GM19452 (cell line): ENCODE measurements at regions not wholly inside any gene's neighbourhood (a gene's known extent, or its start where the extent isn't known, plus 50 kb on each side); places are given as distances from the start of the nearest gene placed in this dataset.

Experiments
- ATAC-seq: cut with Tn5 transposase; IDR thresholded peaks from one replicate; pipeline ENCODE4 v1.9.1; 2021; ENCODE audit not compliant: unreplicated experiment

DNA sequence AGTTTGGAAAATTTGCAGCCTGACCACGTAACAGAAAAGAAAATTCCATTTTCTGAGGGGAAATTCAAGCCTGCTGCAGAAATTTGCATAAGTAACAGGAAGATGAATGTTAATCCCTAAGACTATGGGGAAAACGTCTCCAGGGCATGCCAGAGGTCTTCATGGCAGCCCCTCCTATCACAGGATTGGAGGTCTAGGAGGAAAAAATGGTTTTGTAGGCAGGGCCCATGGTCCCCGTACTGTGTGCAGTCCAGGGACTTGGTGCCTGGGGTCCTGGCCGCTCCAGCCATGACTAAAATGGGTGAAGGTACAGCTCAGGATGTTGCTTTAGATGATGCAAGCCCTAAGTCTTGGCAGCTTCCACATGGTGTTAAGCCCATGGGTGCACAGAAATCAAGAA is 437.3 kb upstream of the SEMA3A start:
- ATAC-seq, result no peak

DNA sequence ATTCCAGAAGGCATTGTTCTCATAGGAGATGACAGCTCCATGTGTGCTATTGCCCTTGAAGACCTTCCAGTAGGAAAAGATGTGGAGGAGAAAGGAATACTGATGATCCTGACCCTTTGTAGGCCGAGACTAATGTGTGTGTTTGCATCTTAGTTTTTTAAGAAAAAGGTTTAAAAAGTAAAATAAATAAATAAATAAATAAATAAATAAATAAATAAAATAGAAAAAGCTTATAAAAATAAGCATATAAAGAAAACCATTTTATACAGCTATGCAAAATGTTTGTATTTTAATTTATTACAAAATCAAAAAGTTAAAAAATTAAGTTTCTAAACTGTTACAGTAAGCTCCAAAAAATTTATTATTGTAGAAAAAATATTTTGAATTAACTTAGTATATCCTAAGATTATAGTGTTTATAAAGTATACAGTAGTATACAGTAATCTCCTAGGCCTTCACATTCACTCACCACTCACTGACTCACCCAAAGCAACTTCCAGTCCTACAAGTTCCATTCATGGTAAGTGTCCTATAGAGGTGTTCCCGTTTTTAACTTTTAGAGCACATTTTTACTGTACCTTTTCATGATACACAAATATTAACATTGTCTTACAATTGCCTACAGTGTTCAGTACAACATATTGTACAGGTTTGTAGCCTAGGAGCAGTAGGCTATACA is 435.2 kb upstream of the SEMA3A start:
- no peak for ATAC-seq

DNA sequence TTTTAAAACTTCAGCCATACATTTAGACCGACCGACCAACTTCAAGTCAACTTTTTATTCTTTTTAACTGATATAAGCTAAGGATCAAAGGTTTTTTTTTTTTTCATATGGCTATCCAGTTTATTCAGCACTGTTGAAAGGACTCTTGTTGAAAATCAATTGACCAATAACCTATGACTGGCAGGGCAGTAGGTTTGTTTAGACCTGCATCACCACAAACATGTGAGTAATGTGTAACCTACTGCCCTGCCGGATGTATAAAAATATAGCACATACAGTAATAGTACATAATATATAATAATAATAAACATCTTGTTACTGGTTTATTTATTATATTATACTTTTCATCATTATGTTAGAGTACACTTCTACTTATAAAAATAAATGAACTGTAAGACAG is 434.6 kb upstream of the SEMA3A start:
- no peak for ATAC-seq

DNA sequence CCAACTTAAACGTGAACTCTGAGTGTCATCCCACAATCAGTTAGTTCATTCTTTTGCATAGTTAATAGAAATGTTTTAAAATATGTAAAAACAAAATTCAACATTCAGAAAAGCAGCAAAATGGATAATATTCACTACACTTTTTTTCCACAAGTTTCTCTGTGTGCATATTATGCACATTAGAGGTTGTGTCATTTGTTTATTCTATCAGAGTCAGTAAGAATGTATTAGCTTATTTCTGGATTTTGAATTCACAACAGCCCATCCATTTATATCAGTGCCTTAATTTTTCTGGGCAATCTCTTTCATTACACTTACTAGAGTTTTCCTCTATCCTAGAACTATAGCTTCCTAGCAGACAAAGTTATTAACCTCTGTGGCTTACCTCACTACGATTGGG is 432.7 kb upstream of the SEMA3A start:
- no peak for ATAC-seq

DNA sequence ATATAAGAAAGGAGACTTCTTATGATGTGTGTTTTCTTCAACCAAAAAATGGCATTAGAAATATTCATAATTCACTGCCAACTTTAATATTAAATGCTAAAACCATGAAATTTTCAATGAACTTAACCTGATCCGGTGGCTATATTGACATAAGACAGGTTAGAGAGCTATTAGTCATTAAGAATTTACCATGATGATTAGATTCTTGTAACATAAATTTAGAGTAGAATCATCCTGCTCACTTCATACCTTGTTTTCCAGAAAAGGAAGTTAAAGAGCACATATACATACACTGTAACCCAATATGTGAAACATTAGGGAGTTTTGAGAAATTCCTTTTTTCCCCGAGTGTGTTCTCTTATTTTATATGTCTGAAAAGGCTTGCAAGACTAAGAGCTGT is 430.3 kb upstream of the SEMA3A start:
- no peak for ATAC-seq

DNA sequence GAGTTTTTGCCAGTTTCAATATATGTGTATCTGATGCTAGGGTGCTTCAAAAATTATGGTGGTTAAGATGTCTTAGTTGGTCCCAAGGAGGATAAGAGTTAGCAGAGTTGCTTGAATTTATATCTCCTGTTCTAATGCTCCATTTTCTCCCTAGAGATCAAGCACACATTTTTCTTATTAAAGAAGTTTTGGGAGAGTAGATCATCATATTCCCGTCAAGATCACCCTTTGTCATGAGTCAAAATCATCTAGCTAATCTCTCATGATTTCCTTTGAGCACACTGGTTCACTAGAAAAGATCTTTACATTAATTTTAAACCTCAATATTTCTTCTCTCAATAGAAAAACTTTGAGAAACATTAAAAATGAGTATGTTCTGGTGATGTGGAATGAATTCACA is 429.9 kb upstream of the SEMA3A start:
- ATAC-seq, result no peak

DNA sequence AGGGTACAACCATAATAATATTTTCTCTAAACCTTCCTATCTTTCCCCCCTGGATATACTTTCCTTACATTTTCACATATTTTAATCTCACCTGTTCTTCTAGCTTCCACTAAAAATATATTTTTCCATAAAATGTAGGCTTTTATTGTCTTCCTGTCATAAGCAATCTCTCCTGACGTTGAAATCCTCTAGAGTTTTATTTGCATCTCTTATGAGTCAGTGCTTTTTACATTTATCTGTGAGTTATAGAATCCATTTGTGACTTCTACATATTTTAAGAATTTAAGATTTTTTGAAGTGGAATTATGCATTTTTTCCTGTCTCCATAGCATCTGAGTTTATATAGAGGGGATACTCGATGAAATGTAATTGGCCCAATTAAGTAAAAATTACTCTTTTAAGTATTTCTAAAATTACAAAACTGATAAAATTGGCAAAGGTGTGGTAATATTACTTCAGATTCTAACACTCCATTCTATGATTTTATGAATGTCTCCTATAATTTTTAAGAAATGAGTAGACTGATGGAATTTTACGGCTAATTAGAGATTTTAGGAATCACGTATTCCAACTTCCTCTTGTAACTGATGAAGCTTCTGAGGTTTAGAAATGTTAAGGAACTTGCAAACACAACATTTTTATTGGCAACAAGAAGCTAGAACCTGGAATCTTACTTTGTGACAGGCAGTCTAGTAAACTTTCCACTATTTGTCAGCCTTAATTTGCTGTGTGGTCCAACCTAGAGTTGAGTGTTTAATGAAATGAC is 422.9 kb upstream of the SEMA3A start:
- ATAC-seq, result no peak

DNA sequence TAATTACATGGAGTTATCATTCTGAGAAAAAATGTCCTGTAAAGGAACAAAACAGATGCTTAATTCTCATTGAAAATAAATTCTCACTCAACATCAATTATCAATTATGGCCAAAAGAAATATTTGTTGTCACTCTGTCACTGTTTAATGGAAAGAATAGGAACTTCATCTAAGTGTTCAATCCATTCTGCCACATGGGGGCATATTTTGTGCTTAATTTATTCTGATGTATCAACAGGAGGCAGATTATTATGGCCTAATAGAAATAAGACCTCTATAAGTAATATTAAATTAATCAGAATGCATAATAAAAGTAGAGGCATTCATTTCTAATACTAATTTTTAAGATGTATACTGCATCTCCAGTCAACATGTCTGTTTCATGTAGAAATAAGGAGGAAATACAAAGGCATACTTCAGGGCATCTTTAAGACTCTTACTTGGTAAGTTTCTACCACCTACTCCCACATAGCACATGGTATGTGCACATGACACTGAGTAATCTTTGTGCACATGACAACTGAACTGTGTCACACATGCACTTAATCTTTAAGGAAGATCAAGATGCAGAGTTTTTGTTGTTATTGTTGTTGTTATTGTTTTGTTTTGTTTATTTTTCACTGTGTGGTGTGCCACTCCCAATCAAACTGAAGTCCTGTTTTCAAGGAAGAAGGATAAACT is 420.4 kb upstream of the SEMA3A start:
- no peak for ATAC-seq

DNA sequence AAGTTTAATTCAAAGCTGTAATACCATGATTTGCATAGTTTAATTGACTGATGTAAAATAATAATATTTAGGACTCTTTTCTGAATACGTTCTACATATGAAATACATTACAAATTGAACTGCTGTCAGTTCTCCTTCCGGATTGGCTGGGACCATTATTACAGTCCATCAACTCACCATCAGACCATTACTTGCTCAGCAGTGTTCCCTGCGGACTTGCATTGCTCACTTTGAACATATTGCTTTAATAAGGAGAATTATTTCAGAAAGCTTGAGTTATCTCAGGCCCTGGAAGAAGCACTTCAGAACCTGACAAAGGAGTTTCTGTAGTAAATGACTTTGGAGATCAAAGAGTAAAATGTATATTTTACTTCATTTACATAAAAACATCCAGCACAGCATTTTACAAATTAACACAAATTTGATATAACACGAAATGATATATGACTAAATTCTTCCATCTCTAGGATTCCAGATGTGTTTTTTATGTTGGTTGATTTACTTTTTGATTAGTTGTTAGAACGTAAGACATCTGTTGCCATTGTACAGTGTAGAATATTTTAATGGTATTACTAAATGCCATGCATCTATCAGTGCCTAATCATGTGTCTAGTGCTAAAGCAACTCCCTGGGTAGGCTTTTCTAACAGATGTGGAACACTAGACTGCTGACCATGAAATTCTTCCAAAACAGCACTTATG is 418.5 kb upstream of the SEMA3A start:
- ATAC-seq, result no peak

DNA sequence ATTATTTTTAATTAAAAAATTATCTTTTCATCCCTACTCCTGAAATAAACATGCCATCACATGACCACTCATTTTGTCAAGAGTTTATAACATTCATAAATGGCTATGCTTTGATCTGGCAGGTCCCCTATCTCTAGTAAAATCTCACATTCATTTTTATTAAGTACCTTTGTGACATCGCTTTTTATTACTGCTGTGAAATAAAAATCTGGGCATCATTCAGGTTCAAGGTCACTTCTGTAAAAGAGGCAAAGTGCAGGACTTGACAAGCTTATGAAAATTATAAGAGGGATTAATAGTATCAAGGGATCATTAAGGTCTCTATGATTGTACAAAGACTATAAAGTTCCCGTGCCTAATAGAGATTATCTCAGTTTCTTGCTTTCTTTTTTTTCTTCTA is 416.8 kb upstream of the SEMA3A start:
- ATAC-seq, result no peak

DNA sequence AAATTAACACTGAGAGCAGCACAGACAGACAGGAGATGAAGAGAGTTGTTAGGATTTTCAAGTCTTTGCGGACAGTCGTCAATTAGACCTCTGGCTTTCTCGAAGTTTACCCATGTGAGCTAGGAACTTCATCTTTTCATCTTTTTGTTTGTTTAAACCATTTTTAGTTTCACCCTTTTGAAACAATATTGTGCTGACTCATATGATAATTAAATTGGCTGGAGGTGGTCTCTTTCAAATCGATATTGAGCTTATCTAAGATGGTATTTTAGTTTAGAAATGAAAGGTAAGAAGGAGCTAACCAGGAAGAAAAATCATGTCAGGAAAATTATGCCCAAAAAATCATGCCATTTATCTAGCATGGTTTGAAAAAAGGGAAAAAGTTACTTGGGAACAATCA is 415.8 kb upstream of the SEMA3A start:
- no peak for ATAC-seq

DNA sequence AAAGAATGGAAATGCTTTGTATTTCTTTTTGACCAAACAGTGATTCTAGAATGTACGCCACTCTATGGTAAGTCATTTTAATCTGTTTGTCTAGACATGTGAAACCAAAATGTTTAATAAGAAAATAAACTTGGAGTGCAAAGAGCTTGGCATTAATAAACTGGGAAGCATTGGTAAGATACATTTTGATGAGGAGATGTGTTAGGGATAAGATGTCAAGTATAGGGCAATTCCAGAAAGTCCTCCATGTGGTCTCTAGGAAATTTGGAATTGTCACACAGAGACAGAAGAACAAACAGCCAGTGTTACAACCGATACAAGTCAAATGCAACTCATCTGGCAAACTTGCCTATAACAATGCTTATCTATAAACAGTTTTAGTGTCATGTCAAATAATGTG is 410.7 kb upstream of the SEMA3A start:
- ATAC-seq, result no peak

DNA sequence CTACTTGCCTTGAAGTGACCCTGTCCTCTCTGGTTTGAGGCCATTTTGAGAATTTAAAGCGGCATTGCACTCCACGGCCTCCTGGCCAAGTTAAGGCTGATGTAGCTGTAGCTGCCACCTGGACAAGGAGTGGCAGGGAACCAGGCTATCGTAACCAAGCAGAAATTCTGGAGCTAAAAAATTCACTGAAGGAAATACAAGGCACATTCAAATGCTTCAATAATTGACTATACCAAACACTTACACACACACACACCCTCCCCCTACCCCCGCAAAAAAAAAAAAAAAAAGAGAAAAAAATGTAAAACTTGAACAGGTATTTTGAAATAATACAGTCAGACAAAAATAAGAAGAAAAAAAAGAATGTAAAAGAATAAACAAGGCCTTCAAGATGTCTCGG is 409.0 kb upstream of the SEMA3A start:
- no peak for ATAC-seq

DNA sequence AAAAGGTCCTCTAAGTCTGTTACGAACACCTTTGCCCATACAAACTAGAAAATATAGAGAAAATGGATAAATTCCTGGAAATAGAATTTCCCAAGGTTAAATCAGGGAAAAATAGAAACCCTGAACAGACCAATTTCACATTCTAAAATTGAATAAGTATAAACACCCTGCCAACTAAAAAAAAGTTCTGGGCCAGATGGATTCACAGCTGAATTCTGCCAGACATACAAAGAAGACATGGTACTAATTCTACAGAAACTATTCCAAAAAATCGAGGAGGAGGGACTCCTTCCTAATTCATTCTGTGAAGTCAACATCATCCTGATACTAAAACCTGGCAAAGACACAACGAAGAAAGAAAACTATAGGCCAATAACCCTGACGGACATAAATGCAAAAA is 400.4 kb upstream of the SEMA3A start:
- ATAC-seq, result no peak

DNA sequence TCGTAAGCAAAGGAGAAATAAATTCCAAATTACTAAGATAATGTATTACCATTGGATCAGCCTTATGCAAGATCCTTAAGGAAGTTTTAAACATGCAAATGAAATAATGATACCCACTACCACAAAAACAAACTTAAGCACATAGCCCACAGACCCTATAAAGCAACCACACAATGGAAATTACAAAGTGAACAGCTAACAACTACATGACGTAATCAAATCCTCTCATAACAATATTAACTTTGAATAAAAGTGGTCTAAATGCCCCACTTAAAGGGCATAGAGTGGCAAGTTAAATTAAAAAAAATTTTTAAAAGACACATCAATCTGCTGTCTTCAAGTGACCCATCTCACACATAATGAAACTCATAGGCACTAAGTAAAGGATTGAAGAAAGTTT is 397.3 kb upstream of the SEMA3A start:
- no peak for ATAC-seq

DNA sequence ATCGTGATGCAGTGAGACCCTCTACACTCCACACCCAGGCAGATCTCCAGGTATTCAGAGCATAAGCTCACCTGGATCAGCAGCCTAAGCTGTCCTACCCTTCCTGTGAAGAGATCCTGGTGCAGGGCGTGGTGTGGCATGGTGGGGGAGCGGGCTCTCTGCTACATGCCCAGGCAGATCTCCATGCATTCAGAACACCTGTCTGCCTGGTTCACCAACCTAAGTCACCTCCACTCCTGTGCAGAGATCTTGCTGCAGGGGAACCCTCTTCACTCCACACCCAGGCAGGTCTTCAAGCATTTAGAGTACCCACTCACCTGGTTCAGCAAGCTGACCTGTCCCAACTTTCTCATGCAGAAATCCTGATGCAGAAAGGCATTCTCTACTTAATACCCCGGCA is 394.4 kb upstream of the SEMA3A start:
- no peak for ATAC-seq

DNA sequence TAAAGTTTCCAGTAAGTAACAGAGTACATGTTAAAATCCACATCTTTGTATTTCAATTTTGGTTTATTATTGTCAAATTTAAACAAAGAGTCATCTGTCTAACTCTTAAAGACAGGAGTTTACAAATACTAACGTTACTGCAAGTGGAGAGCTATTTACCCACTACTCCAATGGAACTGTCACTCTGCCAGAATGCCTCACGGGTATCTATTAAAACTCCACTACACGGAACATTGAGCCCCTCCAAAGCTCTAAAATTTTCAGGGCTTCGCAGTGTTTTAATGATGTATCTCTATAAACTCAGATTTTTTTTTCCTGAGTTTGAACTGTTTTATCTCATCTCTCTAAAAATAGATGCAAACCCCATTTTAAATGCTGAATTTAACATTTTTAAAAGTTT is 388.7 kb upstream of the SEMA3A start:
- ATAC-seq, result no peak

DNA sequence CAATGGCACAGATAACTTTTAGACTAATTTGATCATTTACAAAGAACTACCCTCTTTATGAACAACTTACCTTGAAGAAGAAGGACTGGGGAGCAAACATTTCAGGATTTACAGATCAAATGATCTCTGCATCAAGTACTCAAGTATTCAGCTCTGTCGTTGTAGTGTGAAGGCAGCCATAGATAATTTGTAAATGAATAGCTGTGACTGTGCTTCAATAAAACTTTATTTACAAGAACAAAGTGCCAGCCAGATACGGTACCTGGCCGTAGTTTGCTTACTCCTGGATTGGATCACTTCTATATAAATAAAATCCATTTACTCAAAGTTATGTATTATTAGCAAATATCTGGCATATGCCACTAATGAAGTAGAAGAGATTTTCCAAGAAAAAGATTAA is 388.2 kb upstream of the SEMA3A start:
- no peak for ATAC-seq

DNA sequence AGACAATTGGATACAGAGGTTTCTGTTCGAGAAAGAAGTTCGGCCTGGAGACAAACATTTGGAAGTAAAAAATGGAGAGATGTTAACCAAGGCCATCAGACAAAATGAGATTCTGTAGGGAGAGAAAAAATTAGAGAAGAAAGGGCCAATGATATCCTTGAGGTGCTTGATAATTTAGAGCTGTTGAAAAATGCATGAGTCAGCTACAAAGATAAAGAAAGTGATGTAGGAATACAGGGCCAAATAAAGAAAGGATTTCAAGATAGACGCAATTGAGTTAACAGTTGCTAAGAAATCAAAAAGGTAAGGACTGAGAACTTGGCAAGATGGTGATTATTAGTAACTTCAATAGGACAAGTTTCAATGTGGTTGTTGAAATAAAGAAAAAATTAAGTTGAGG is 384.2 kb upstream of the SEMA3A start:
- ATAC-seq, result no peak

DNA sequence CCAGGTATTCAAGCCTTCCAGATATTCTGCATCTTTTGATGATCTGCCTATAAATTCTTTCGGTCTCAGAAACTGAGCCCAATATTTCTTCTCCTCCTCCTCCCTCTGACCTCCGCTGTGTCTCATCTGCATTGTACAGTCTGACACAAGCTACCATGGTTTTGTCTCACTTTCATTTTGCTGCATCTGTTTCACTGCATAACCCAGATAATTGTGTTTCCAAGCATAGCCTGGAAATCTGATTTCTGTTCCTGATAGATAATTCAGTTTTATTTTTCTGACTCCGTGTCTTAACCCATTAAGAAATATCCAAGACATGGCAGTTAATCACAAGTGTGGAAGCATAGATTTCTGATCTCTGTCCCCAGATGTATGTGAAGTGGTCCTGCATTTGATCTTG is 374.2 kb upstream of the SEMA3A start:
- no peak for ATAC-seq

DNA sequence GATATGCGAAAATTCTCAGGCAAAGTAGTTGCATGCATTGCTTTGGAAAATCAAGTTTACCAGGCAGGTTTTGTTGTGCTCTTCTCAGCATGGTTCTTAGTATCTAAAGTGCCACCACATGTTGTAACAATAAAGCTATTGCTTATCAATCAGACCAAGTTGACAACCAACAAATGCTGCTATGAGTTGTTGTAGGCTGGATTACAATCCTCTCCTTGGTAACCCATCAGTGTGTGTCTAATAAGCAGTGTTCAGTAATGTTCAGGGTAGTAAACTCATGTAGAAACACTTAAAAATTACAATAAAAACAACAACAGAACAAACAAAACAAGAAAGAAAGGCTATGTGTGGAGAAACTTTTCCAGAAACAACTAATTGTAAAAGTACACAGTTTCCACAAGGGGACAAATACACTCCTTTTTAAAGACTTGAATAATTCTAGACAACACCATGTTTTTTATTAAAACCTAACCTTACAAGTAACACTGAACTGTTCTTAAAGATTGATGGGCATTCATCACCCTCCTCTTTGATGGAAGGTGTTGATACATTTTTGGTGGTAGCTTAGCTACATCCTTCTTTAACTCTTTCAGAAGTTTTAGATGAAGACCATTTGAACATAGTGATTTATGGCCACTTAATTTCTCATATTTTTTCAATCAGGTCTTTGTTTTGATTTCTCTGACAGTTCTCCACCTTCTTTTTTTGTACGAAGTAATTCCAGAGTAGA is 370.9 kb upstream of the SEMA3A start:
- no peak for ATAC-seq
